Middle frontal gyrus (tissue), 1 donor: ENCODE measurements at regions not wholly inside any gene's neighbourhood (a gene's known extent, or its start where the extent isn't known, plus 50 kb on each side); places are given as distances from the start of the nearest gene placed in this dataset.
"Not testable (repeated sequence)": the region's sequence is repeated elsewhere in the genome, so short reads cannot be mapped to it uniquely, and the experiment has no call there.

Experiments
- DNase-seq: peaks from one replicate; pipeline ENCODE4 v3.0.0-alpha.2; 2015; ENCODE audit warnings: low spot score; ENCODE audit errors: extremely low spot score

GRCh38 chr13:104936304-104936703 lies 1599.2 kb downstream of the EFNB2 start:
- no peak for DNase-seq

GRCh38 chr13:104920513-104920912 lies 1614.9 kb downstream of the EFNB2 start:
- not testable (repeated sequence) for DNase-seq

- DNase-seq: no peak
Observed at GRCh38 chr13:104920091-104920490, 1615.4 kb downstream of the EFNB2 start.

GRCh38 chr13:104900191-104900817 lies 1635.2 kb downstream of the EFNB2 start:
- DNase-seq: no peak

- no peak for DNase-seq
Observed at GRCh38 chr13:104898484-104898883, 1637.0 kb downstream of the EFNB2 start.

GRCh38 chr13:104895521-104895920 lies 1639.9 kb downstream of the EFNB2 start:
- DNase-seq: no peak

GRCh38 chr13:104875038-104875754 lies 1660.3 kb downstream of the EFNB2 start:
- DNase-seq: no peak

- no peak for DNase-seq
Observed at GRCh38 chr13:104872153-104872552, 1663.3 kb downstream of the EFNB2 start.

- DNase-seq: no peak
Observed at GRCh38 chr13:104871456-104871855, 1664.0 kb downstream of the EFNB2 start.

- no peak for DNase-seq
Observed at GRCh38 chr13:104869501-104869900, 1666.0 kb downstream of the EFNB2 start.

- no peak for DNase-seq
Observed at GRCh38 chr13:104868806-104869205, 1666.7 kb downstream of the EFNB2 start.

GRCh38 chr13:104855581-104855980 lies 1679.9 kb downstream of the EFNB2 start:
- no peak for DNase-seq

- no peak for DNase-seq
Observed at GRCh38 chr13:104854698-104855097, 1680.8 kb downstream of the EFNB2 start.

GRCh38 chr13:104854007-104854406 lies 1681.5 kb downstream of the EFNB2 start:
- DNase-seq: no peak

GRCh38 chr13:104847922-104848321 lies 1687.5 kb downstream of the EFNB2 start:
- DNase-seq: no peak

- DNase-seq: no peak
Observed at GRCh38 chr13:104843401-104843800, 1692.1 kb downstream of the EFNB2 start.

GRCh38 chr13:104841110-104841509 lies 1694.4 kb downstream of the EFNB2 start:
- no peak for DNase-seq

- DNase-seq: no peak
Observed at GRCh38 chr13:104837756-104838155, 1697.7 kb downstream of the EFNB2 start.

GRCh38 chr13:104833221-104833620 lies 1702.2 kb downstream of the EFNB2 start:
- no peak for DNase-seq

GRCh38 chr13:104832231-104832630 lies 1703.2 kb downstream of the EFNB2 start:
- DNase-seq: no peak

- no peak for DNase-seq
Observed at GRCh38 chr13:104831831-104832230, 1703.6 kb downstream of the EFNB2 start.

- DNase-seq: no peak
Observed at GRCh38 chr13:104823709-104824108, 1711.8 kb downstream of the EFNB2 start.

- no peak for DNase-seq
Observed at GRCh38 chr13:104823071-104823470, 1712.4 kb downstream of the EFNB2 start.
